ENCODE measurements at regions not wholly inside any gene's neighbourhood (a gene's known extent, or its start where the extent isn't known, plus 50 kb on each side); places are given as distances from the start of the nearest gene placed in this dataset.

DNA sequence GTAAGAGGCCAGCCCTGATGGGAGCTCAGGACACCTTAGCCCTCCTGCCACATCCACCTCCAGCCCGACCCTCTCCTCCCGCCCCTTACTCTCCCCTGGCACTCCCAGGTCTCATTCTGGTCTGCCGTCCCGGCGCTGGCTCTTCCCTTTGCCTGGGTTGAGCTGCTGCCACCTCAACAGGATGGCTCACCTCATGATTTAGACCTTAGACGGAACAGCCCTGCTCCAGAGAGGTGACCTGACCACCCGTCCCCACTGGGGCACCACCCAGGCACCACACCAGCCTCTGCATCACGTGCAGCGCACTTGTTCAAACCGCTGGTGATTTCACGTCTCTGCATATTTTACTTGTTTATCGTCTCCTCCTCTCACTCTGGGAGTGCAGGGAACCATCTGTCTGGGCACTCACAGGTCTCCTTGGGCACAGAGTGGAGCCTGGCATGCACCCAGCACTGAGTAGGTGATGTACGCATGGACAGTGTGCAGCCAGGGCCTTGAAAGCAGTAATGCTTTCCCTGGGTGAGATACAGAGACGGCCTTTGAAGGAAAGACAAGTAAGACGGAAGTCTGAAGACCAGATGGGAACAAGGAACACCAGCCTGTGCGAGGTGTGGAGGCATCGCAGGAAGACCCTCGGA lies 183.1 kb downstream of the KATNAL1 start:
- TF ChIP-seq, protein P1, sequence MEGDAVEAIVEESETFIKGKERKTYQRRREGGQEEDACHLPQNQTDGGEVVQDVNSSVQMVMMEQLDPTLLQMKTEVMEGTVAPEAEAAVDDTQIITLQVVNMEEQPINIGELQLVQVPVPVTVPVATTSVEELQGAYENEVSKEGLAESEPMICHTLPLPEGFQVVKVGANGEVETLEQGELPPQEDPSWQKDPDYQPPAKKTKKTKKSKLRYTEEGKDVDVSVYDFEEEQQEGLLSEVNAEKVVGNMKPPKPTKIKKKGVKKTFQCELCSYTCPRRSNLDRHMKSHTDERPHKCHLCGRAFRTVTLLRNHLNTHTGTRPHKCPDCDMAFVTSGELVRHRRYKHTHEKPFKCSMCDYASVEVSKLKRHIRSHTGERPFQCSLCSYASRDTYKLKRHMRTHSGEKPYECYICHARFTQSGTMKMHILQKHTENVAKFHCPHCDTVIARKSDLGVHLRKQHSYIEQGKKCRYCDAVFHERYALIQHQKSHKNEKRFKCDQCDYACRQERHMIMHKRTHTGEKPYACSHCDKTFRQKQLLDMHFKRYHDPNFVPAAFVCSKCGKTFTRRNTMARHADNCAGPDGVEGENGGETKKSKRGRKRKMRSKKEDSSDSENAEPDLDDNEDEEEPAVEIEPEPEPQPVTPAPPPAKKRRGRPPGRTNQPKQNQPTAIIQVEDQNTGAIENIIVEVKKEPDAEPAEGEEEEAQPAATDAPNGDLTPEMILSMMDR (IDR thresholded peaks at IDR 0.05; ENCODE audit: control extremely low read depth, extremely low read depth, low read depth, missing control alignments): no peak
- ChIA-PET CTCF (interaction anchor here (7.0 to 8.1 kb wide), 2 partner anchors 8 to 11 kb away, joined by 87 to 88 read pairs; no protein-coding TSS in a partner anchor), POLR2A (interaction anchor here (0.5 kb wide), 1 partner anchor 10 kb away, joined by 4 read pairs; no protein-coding TSS in a partner anchor)
- no peak for DNase-seq (ENCODE audit: extremely low spot score)

DNA sequence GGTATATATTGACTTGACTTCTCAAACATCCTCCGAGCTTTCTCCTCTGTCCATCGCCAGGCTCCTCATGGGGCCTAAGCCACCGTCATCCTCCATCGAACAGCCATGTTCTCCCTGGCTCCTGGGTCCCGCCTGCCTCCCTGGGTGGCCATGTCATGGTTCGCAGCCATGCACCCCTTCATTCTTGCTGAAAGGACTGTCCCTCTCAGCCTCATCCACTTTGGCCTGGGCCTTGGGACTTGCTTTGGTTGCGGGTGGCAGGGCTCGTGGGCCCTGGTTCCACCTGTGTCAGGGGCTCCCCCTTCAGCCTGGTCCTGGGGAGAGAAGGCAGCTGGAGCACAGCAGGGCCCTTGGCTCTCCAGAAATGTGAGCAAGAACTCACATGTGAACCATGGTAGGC lies 183.8 kb downstream of the KATNAL1 start:
- POLR2A ChIA-PET: interaction anchor here (0.5 kb wide), 1 partner anchor 10 kb away, joined by 4 read pairs; no protein-coding TSS in a partner anchor

DNA sequence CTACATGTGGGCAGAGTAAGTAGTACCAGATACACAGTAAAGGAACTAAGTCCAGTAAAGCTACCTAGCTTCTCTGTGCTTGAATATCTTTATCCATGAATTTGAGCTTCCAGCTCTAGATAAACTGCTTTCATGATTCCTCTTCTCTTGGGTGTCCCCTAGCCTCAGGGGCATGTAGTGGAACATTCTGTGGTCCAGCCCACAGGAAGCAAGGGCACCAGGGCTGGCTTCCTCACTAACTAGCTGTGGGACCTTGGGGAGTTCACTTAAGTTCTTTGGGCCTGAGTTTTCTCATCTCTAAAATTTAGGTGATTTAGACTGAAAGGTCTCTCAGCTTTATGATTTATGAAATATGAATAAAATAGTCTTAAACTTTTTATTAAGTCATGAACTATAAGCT lies 185.7 kb downstream of the KATNAL1 start:
- DNase-seq (ENCODE audit: extremely low spot score): no peak
- POLR2A ChIA-PET: no interaction called here
- TF ChIP-seq, protein P1 (IDR thresholded peaks at IDR 0.05; ENCODE audit: control extremely low read depth, extremely low read depth, low read depth, missing control alignments): no peak
- CTCF ChIA-PET: interaction anchor here (1.3 to 8.1 kb wide), 6 partner anchors 8 to 613 kb away, joined by 3 to 88 read pairs (median 6); no protein-coding TSS in a partner anchor

More for the DNA sequence above, 183.8 kb downstream of the KATNAL1 start:
- CTCF ChIA-PET: interaction anchor here (0.9 to 8.1 kb wide), 5 partner anchors 9 to 616 kb away, joined by 3 to 88 read pairs (median 4); no protein-coding TSS in a partner anchor
- no peak for DNase-seq (ENCODE audit: extremely low spot score)
- TF ChIP-seq, protein P1 (IDR thresholded peaks at IDR 0.05; ENCODE audit: control extremely low read depth, extremely low read depth, low read depth, missing control alignments): no peak

DNA sequence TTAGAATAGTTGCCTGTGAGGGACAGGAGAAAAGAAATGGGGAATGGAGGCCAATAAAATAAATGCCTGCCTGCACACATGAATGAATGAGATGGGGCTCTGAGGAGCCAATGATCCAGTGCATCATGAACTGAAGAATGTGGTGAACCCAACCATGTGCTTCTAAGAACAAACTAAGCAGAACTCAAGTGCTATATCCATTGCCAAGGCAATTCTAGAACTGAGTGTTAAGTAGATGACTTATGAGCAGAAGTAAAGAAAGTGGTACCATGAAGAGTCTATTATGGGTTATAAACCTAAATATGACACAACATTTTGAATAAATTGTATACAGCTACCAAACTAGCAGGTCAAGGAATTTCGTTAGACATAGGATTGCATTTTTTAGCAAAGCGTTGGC lies 186.1 kb downstream of the KATNAL1 start:
- no peak for DNase-seq (ENCODE audit: extremely low spot score)
- CTCF ChIA-PET: interaction anchor here (1.9 to 8.1 kb wide), 5 partner anchors 8 to 613 kb away, joined by 4 to 88 read pairs (median 9); no protein-coding TSS in a partner anchor
- POLR2A ChIA-PET: no interaction called here
- TF ChIP-seq, protein P1 (IDR thresholded peaks at IDR 0.05; ENCODE audit: control extremely low read depth, extremely low read depth, low read depth, missing control alignments): no peak

DNA sequence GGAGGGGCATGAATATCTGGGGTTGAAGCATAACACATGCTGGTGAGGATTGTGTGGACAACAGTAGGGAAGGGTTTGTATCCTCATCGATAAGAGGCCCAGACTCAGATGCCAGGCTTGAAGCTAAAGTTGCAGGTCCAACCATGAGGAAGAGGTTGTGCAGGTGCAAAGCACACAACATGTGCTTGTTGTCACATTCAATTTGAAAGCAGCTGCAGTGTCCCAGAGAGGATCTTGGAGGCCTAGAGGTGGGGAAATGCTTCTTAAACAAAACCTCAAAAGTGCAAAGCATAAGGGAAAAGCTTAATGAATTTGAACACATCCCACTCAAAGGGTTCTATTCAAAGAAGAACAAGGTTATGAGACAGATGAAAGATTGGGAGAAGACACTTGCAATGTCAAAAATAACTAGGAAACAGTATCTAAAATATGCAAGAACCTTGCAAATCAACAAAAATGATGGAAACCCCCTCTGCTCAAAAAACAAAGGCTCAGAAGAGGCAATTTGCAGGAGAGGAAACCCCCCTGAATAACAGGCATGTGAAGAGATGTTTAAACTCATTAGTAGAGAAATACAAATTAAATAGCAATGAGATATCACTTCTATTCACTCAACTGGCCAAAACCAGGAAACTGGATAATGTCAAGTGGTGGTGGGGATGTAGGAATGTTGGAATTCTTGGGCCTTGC lies 187.1 kb downstream of the KATNAL1 start:
- ChIA-PET POLR2A (no interaction called here), CTCF (interaction anchor here (1.9 to 8.1 kb wide), 5 partner anchors 7 to 612 kb away, joined by 4 to 88 read pairs (median 11); no protein-coding TSS in a partner anchor)
- DNase-seq (ENCODE audit: extremely low spot score): no peak
- TF ChIP-seq, protein P1 (IDR thresholded peaks at IDR 0.05; ENCODE audit: control extremely low read depth, extremely low read depth, low read depth, missing control alignments): no peak

DNA sequence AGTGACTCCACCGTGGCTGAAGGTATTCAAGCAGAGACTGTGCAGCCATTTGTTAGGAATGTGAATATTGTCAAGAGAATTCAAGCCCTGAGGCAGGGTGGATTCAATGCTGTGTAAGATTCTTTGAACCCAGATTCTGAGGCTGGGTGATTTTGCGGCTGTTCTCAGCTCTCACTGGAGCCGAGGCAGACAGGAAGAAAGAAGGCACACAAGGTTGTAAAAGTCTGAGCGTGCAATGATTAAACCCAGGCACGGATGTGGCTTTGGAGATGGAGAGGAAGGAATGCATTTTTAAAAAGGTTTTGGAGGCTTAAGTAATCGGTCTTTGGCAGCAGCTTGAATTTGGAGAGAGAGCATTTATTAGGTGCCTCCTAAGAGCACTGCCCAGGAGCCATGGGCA lies 187.9 kb downstream of the KATNAL1 start:
- TF ChIP-seq, protein P1 (IDR thresholded peaks at IDR 0.05; ENCODE audit: control extremely low read depth, extremely low read depth, low read depth, missing control alignments): no peak
- DNase-seq (ENCODE audit: extremely low spot score): no peak
- CTCF ChIA-PET: interaction anchor here (0.8 to 7.0 kb wide), 4 partner anchors 13 to 611 kb away, joined by 3 to 87 read pairs (median 8); no protein-coding TSS in a partner anchor
- POLR2A ChIA-PET: no interaction called here
